CD14-positive monocyte (primary cell): ENCODE measurements at regions not wholly inside any gene's neighbourhood (a gene's known extent, or its start where the extent isn't known, plus 50 kb on each side); places are given as distances from the start of the nearest gene placed in this dataset.
A peak's percentile ranks its signal among the peaks of the same experiment; 100 is the strongest.

ENCODE experiments used
- DNase-seq, 3 donors: peaks; one replicate each; pipeline ENCODE4 v3.0.0-alpha.2; 2011 to 2022
- H2AFZ ChIP-seq: 2 replicates; pipeline ENCODE4 v1.6.0; 2012; ENCODE audit warnings: mild to moderate bottlenecking, low read depth, low read length, inconsistent platforms; ENCODE audit not compliant: insufficient read depth, poor library complexity, severe bottlenecking
- H3K27ac ChIP-seq, 2 donors: 1 replicate in 1 of 2; 2 replicates in 1 of 2; pipeline ENCODE4 v1.5.1; 2012 to 2013; ENCODE audit warnings: low read length in 2 of 2, control low read depth in 1 of 2, inconsistent platforms in 1 of 2, low read depth in 1 of 2, mild to moderate bottlenecking in 1 of 2
- H3K27me3 ChIP-seq, 2 donors: one replicate each; pipeline versions ENCODE4 v1.6.0 to v1.6.1; 2011 to 2013; ENCODE audit warnings: low read length in 2 of 2; ENCODE audit not compliant: control insufficient read depth in 2 of 2, insufficient read depth in 2 of 2
- H3K36me3 ChIP-seq, 2 donors: replicated peaks in 1 of 2; 1 replicate in 1 of 2; 2 replicates in 1 of 2; pipeline versions ENCODE4 v1.5.1 to v1.6.1; 2012 to 2013; ENCODE audit warnings: low read length in 2 of 2, control low read depth in 1 of 2, inconsistent platforms in 1 of 2, mild to moderate bottlenecking in 1 of 2; ENCODE audit not compliant: insufficient read depth in 2 of 2, control insufficient read depth in 1 of 2
- H3K4me1 ChIP-seq, 2 donors: 1 replicate in 1 of 2; 2 replicates in 1 of 2; pipeline versions ENCODE4 v1.5.1 to v1.6.1; 2012 to 2013; ENCODE audit warnings: low read length in 2 of 2, control low read depth in 1 of 2, inconsistent platforms in 1 of 2, mild to moderate bottlenecking in 1 of 2, moderate library complexity in 1 of 2; ENCODE audit not compliant: insufficient read depth in 2 of 2, control insufficient read depth in 1 of 2
- H3K4me2 ChIP-seq: replicated peaks from 2 replicates; pipeline ENCODE3; 2012; ENCODE audit warnings: low read length, moderate library complexity, mild to moderate bottlenecking; ENCODE audit not compliant: poor library complexity, severe bottlenecking; ENCODE audit errors: extremely low read depth
- H3K4me3 ChIP-seq, 3 experiments: fragments of 200-600 bp in 1 of 3; sonication (generic) in 1 of 3; replicated peaks in 1 of 3; 1 replicate in 2 of 3; 2 replicates in 1 of 3; pipeline ENCODE4 v1.5.1; 2011 to 2013; ENCODE audit warnings: low read length in 3 of 3, mild to moderate bottlenecking in 3 of 3, control low read depth in 2 of 3, low read depth in 2 of 3, inconsistent platforms in 1 of 3, moderate library complexity in 1 of 3
- H3K79me2 ChIP-seq: 2 replicates; pipeline ENCODE4 v1.6.0; 2012; ENCODE audit warnings: mild to moderate bottlenecking, control low read depth, inconsistent platforms, low read length, moderate library complexity; ENCODE audit not compliant: insufficient read depth
- H3K9ac ChIP-seq: 2 replicates; pipeline ENCODE4 v1.6.0; 2017; ENCODE audit warnings: low read length, mild to moderate bottlenecking; ENCODE audit not compliant: insufficient read depth, poor library complexity, severe bottlenecking
- H3K9me3 ChIP-seq, 2 donors: replicated peaks in 1 of 2; 1 replicate in 1 of 2; 2 replicates in 1 of 2; pipeline versions ENCODE4 v1.5.1 to v1.6.1; 2012 to 2013; ENCODE audit warnings: low read length in 2 of 2, control low read depth in 1 of 2; ENCODE audit not compliant: control insufficient read depth in 1 of 2, insufficient read depth in 1 of 2
- H4K20me1 ChIP-seq: 2 replicates; pipeline ENCODE4 v1.6.0; 2012; ENCODE audit warnings: mild to moderate bottlenecking, low read length, control low read depth, moderate library complexity; ENCODE audit not compliant: insufficient read depth
- H3K27ac Mint-ChIP-seq, 7 donors: one replicate each; pipeline ENCODE4 v1.8.0; 2020; ENCODE audit warnings: mild to moderate bottlenecking in 7 of 7, mixed read lengths in 7 of 7, moderate library complexity in 6 of 7, inconsistent platforms in 2 of 7
- H3K27me3 Mint-ChIP-seq, 3 donors: one replicate each; pipeline ENCODE4 v1.8.0; 2021 to 2022; ENCODE audit warnings: low read depth in 3 of 3, mild to moderate bottlenecking in 3 of 3, mixed read lengths in 3 of 3, moderate library complexity in 3 of 3, inconsistent platforms in 1 of 3
- H3K36me3 Mint-ChIP-seq, 2 donors: one replicate each; pipeline ENCODE4 v1.8.0; 2020; ENCODE audit warnings: mixed read lengths in 2 of 2, inconsistent platforms in 1 of 2, mild to moderate bottlenecking in 1 of 2
- H3K4me1 Mint-ChIP-seq: one replicate; pipeline ENCODE4 v1.8.0; 2020; ENCODE audit warnings: mild to moderate bottlenecking, mixed read lengths
- H3K4me3 Mint-ChIP-seq, 2 donors: one replicate each; pipeline ENCODE4 v1.8.0; 2020; ENCODE audit warnings: mild to moderate bottlenecking in 2 of 2, mixed read lengths in 2 of 2, moderate library complexity in 1 of 2
- H3K9me3 Mint-ChIP-seq, 7 donors: one replicate each; pipeline ENCODE4 v1.8.0; 2020 to 2022; ENCODE audit warnings: mixed read lengths in 7 of 7, mild to moderate bottlenecking in 6 of 7, moderate library complexity in 6 of 7, inconsistent platforms in 2 of 7
- CTCF ChIP-seq: fragments of 200-600 bp; IDR thresholded peaks from one replicate; pipeline ENCODE4 v1.8.0; 2022; ENCODE audit warnings: antibody characterized with exemption, mild to moderate bottlenecking
- WGBS: methylation state at CpG from one replicate; pipeline ENCODE4 v1.1.5; 2013; ENCODE audit warnings: missing lambda C conversion rate; ENCODE audit not compliant: insufficient coverage; 5-methylcytosine and 5-hydroxymethylcytosine counted together
- intact Hi-C, 2 donors: fragments of 100-400 bp; cut with micrococcal nuclease; formaldehyde crosslinking; loops; one replicate each; pipeline versions ENCODE4 v1.15.0 to v1.15.1; 2023

DNA sequence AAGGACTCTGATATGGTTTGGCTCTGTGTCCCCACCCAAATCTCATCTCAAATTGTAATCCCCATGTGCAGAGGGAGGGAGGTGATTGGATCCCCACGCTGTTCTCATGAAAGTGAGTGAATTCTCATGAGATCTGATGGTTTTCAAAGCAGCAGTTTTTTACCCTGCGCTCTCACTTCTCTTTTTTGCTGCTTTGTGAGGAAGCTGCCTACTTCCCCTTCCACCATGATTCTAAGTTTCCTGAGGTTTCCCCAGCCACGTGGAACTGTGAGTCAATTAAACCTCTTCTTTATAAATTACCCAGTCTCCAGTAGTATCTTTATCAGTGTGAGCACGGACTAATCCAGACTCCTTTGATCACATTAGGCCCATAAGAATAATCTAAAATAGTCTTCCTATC, 719.7 kb upstream of the CDH8 start:
- Mint-ChIP-seq H3K4me3 (no peak overlapping the region), H3K27ac (peak overlapping the region in 1 of 7 donors; percentile 7), H3K27me3 (peaks cover 0 to 1% (median 0%) of the 10 kb centered on the region in 3 donors), H3K4me1 (peaks cover 3% of the 10 kb centered on the region), H3K36me3 (no peaks in the 10 kb centered on the region), H3K9me3 (peaks cover 4 to 15% (median 11%) of the 10 kb centered on the region in 7 donors)
- H3K4me3 ChIP-seq: no peak overlapping the region
- H3K9me3 ChIP-seq: peaks cover 12 to 15% of the 10 kb centered on the region in 2 donors
- H3K36me3 ChIP-seq: no peaks in the 10 kb centered on the region
- intact Hi-C loops: no loop called here
- H3K27ac ChIP-seq: no peak overlapping the region
- no peak overlapping the region for H3K9ac ChIP-seq
- 40% methylated on average over 1 of the region's 4 CpGs for WGBS
- H3K4me2 ChIP-seq: no peak overlapping the region
- peaks cover 0 to 3% of the 10 kb centered on the region in 2 donors for H3K4me1 ChIP-seq
- H2AFZ ChIP-seq: no peak overlapping the region
- no peaks in the 10 kb centered on the region for H4K20me1 ChIP-seq
- H3K27me3 ChIP-seq: no peaks in the 10 kb centered on the region
- no peaks in the 10 kb centered on the region for H3K79me2 ChIP-seq
- DNase-seq: peak in 1 of 3 donors; percentile 6
- TF ChIP-seq CTCF: no peak

GRCh38 chr16:62752854-62753253, 716.6 kb upstream of the CDH8 start:
- H3K4me2 ChIP-seq: no peak overlapping the region
- H3K36me3 ChIP-seq: no peaks in the 10 kb centered on the region
- peaks cover 3 to 15% (median 10%) of the 10 kb centered on the region in 7 donors for H3K9me3 Mint-ChIP-seq
- no peak for TF ChIP-seq CTCF
- H3K27me3 Mint-ChIP-seq: peaks cover 0 to 1% (median 0%) of the 10 kb centered on the region in 3 donors
- H3K27ac ChIP-seq: no peak overlapping the region
- no peak for DNase-seq
- peaks cover 11 to 12% of the 10 kb centered on the region in 2 donors for H3K9me3 ChIP-seq
- H4K20me1 ChIP-seq: no peaks in the 10 kb centered on the region
- no peaks in the 10 kb centered on the region for H3K27me3 ChIP-seq
- no peaks in the 10 kb centered on the region for H3K36me3 Mint-ChIP-seq
- intact Hi-C loops: no loop called here
- H3K4me3 ChIP-seq: no peak overlapping the region
- H3K4me1 Mint-ChIP-seq: peaks cover 3% of the 10 kb centered on the region
- no peaks in the 10 kb centered on the region for H3K79me2 ChIP-seq
- no peak overlapping the region for H3K27ac Mint-ChIP-seq
- no peak overlapping the region for H3K4me3 Mint-ChIP-seq
- no peak overlapping the region for H3K9ac ChIP-seq
- H2AFZ ChIP-seq: no peak overlapping the region
- WGBS: 100% methylated on average over 1 of the region's 3 CpGs
- peaks cover 0 to 3% of the 10 kb centered on the region in 2 donors for H3K4me1 ChIP-seq
